ENCODE measurements at regions not wholly inside any gene's neighbourhood (a gene's known extent, or its start where the extent isn't known, plus 50 kb on each side); places are given as distances from the start of the nearest gene placed in this dataset.

- TF ChIP-seq CTCF (conservative IDR thresholded peaks at IDR 0.05; ENCODE audit: low read depth, low read length) = no peak
- no peak overlapping the region for H3K4me3 ChIP-seq (ENCODE audit: low read length)
- DNase-seq (ENCODE audit: low read depth) = no peak
Measured at GRCh38 chr12:42976620-42977019, 387.1 kb upstream of the PRICKLE1 start.

DNA sequence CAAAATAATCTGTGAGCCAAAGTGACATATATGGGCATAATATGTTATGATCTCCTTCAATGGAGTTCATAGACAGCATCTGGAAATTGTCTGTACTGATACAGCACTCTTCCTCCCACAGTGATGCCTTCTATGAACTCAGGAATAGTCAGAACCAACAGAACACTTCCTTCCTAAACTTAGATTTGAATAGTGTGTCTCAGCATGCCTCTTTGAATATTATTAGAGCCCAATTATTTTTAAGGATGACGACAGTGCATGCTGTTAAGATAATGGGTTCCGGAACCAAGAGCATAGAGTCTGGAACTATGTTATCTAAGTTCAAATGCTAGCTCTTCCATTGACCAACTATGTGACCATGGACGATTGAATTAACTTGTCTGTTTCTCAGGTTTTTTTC, 386.6 kb upstream of the PRICKLE1 start:
- H3K4me3 ChIP-seq (ENCODE audit: low read length) = no peak overlapping the region
- no peak for TF ChIP-seq CTCF (conservative IDR thresholded peaks at IDR 0.05; ENCODE audit: low read depth, low read length)
- DNase-seq (ENCODE audit: low read depth) = no peak

GRCh38 chr12:42969355-42969754, 379.8 kb upstream of the PRICKLE1 start:
- no peak overlapping the region for H3K4me3 ChIP-seq (ENCODE audit: low read length)
- no peak for TF ChIP-seq CTCF (conservative IDR thresholded peaks at IDR 0.05; ENCODE audit: low read depth, low read length)
- no peak for DNase-seq (ENCODE audit: low read depth)

GRCh38 chr12:42968426-42968825, 378.9 kb upstream of the PRICKLE1 start:
- TF ChIP-seq CTCF (conservative IDR thresholded peaks at IDR 0.05; ENCODE audit: low read depth, low read length) = no peak
- DNase-seq (ENCODE audit: low read depth) = no peak
- H3K4me3 ChIP-seq (ENCODE audit: low read length) = no peak overlapping the region

- no peak for DNase-seq (ENCODE audit: low read depth)
- TF ChIP-seq CTCF (conservative IDR thresholded peaks at IDR 0.05; ENCODE audit: low read depth, low read length) = no peak
- H3K4me3 ChIP-seq (ENCODE audit: low read length) = no peak overlapping the region
Measured at GRCh38 chr12:42967850-42968249, 378.3 kb upstream of the PRICKLE1 start.

GRCh38 chr12:42963988-42964387, 374.4 kb upstream of the PRICKLE1 start:
- no peak for DNase-seq (ENCODE audit: low read depth)
- TF ChIP-seq CTCF (conservative IDR thresholded peaks at IDR 0.05; ENCODE audit: low read depth, low read length) = no peak
- H3K4me3 ChIP-seq (ENCODE audit: low read length) = no peak overlapping the region

- DNase-seq (ENCODE audit: low read depth) = no peak
- TF ChIP-seq CTCF (conservative IDR thresholded peaks at IDR 0.05; ENCODE audit: low read depth, low read length) = no peak
- no peak overlapping the region for H3K4me3 ChIP-seq (ENCODE audit: low read length)
Measured at GRCh38 chr12:42962384-42962783, 372.8 kb upstream of the PRICKLE1 start.

Measured in retinal pigment epithelial cell (primary cell).